GM21786 (cell line): ENCODE measurements at regions not wholly inside any gene's neighbourhood (a gene's known extent, or its start where the extent isn't known, plus 50 kb on each side); places are given as distances from the start of the nearest gene placed in this dataset.
A peak's percentile ranks its signal among the peaks of the same experiment; 100 is the strongest.

Experiments
- ATAC-seq: cut with Tn5 transposase; IDR thresholded peaks from one replicate; pipeline ENCODE4 v1.9.1; 2021; ENCODE audit not compliant: unreplicated experiment

DNA sequence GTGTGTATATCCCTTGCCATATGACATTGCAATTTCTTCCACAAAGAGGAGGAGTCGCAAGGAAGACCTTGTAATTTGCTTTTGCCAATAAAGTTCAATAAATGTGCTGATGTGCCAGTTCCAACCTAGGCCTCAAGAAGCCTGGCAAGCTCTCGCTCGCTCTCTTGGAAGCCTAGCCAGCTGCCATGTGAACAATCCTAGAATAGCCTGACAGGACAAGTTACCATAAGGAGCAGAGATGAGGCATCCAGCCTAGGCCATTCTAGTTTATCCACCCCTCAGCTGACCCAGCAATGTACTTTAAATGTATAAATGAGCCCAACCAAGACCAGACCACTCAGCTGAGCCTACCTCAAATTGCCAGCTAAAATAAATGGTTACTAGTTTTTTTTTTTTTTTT is 145.7 kb upstream of the QRFPR start:
- ATAC-seq: no peak

DNA sequence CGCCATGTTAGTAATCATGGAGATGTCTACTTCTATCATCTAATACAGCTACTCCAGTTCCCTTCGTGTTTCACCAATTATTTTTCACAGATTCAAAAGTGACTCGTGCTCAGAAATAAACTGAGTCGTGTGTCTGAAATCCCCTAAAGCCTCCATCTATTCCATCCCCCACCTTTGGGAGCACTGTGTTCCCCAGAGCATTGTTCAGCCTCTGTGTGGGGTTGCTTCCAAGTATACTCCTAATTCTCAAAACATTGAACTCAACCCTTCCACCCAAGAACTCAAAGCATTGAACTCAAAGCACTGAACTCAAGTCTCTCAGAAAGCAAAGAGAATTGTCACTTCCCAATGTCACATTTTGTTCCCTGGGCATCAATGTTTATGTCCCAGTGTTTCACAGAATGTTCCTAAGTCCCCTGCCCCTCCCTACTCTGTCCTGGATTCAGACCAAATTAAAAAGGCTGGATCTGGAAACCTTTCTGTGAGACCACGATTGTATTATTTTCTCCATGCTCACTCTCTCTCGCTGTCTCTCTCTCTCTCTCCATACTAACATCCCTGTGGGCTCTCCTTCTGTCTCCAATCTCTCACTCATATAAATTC is 138.5 kb upstream of the QRFPR start:
- no peak for ATAC-seq

DNA sequence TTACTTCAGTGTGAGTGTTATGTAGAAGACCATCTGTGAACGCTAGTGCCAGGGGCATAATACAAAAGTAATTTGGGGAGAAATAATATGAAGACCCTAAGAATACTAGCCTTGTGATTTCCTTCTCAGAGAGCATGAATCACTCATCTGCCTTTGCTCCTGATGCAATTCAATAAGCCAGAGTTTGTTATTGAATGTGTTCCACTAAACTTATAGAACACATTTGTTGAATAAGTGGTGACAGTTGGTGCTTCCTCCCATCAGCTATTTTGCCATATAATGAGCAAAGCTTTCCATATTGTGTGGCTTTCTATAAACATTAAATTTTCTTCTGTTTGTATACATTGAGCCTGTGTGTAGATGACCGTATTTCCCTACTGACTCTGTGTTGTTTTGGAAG is 136.4 kb upstream of the QRFPR start:
- no peak for ATAC-seq

GRCh38 chr4:121514443-121514842 is 133.6 kb upstream of the QRFPR start:
- no peak for ATAC-seq

DNA sequence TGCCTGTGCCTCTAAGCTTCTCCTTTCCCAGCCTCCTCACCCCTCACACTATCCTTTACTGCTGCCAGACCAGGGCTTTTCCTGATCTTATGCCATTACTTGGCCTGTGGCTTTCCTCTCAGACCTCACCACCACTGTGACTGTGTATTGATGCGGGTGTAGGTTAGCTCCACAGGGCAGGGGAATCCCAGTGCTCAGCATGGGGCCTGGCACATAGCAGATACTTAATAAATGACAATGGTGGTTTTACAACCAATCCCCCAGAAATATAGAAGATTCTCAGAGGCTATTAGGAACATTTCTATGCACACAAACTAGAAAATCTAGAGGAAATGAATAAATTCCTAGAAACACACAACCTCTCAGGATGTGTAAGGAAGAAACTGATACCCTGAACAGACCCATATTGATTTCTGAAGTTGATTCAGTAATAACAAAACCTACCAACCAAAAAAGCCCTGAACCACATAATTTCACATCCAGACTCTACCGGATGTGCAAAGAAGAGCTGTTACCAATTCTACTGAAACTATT is 129.6 kb upstream of the QRFPR start:
- peak; percentile 51 for ATAC-seq

DNA sequence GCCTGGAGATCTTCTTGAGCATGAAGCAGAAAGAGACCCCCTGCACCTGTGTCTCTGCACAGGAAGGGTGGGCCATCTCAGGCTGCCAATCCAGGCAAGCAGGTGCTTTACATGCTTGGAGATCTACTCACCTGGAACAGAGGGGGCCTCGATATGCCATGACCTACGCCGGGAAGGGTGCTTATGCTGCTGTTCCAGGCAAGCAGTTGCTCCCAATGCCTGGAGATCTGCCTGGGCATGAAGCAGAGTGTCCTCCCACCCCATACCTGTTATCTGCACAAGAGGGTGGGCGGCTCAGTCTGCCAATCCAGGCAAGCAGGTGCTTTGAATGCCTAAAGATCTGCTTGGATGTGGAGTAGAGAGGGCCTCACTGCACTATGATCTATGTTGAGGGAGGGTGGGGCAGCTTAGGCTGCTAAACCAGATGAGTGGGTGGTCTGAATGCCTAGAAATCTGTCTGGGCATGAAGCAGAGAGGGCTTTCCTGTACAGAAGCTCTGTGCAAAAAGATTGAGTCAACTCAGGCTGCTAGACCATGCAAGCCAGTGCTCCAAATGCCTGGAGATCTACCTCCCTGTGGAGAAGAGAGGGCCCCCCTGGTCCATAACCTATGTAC is 104.5 kb upstream of the QRFPR start:
- no peak for ATAC-seq

DNA sequence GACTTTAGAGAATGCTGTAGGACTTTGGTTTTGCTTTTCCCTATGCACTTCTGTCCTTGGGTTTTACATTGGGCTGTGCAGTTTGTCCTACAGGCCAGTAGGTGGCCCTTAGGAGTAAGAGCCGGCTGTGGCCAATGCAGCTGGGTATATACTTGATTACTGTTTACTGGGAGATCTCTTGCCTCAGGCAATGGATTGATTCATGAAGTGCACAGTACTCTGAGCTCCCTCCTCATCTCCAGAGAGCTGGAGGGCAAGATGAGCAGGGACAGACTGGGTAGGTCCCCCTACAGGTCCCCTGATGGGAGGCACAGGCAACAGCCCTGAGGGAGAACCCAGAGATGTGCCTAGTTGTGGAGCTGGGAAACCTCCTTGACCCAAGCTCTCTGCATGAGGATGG is 103.8 kb upstream of the QRFPR start:
- peak; percentile 98 for ATAC-seq

DNA sequence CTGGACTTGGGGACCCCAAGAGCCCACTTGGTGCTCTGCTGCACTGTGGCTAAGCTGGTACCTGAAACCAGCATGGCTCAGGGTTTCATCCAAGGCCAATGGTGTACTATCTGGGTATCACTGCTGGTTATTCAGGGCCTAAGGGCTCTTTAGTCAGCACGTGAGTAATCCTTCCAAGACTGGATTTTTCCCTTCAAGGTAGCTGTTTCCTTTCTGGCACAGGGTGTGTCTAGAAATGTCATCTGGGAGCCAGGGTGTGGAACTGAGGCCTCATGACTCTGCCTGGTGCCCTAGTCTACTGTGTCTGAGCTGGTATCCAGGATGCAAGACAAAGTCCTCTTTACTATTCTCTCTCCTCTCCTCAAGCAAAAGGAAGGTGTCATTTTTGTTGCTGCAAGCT is 99.0 kb upstream of the QRFPR start:
- no peak for ATAC-seq

DNA sequence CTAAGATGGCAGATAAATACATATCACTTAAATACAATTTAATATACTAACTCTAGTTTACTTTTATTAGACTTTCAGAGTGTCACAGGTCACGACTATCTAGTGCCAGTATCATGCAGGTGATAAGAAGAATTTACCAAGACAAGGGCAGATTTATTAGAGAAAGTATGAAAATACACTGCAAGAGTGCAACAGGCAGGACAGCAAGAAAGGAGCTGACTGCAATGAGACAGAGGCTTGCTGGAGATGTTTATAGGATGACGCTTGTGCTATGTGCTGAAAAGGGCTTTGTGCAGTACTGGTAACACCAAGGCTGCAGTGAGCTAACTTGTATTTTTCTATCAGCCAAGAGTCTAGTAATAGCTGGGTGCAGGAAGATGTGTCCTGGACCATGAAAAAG is 96.7 kb upstream of the QRFPR start:
- no peak for ATAC-seq

- no peak for ATAC-seq
These were observed 96.3 kb upstream of the QRFPR start for GRCh38 chr4:121477079-121477478.

DNA sequence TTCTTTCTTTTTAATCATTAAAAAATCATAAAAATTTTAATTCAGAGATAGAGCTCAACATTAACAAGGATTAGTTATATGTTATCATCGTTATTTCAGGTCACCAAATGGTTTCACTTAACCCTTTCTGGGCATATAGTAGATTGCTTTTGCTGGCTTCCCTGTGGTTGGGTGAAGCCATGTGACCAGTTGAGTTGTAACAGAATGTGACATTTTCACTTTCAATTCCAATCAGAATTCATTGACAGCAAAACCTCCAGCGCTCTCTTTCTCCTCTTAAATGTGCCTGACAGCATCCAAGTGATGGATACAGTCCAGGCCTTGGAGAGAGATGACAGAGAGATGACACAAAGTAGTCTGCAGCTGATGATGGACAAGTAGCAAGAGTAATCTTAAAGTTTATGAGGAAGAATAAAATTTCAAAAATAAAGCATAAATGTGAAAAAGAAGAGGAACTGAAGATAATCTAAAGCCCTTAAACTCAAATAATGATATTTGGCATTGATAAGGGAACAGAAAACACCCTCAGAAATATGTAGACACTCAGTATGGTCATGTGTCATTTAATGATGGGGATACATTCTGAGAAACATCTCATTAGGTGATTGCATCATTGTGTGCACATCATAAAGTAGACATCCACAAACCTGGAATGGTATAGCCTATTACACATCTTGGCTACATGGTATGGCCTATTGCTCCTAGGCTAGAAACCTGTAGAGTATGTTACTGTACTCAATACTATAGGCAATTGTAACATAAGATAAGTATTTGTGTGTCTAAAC is 92.3 kb upstream of the QRFPR start:
- peak; percentile 89 for ATAC-seq

DNA sequence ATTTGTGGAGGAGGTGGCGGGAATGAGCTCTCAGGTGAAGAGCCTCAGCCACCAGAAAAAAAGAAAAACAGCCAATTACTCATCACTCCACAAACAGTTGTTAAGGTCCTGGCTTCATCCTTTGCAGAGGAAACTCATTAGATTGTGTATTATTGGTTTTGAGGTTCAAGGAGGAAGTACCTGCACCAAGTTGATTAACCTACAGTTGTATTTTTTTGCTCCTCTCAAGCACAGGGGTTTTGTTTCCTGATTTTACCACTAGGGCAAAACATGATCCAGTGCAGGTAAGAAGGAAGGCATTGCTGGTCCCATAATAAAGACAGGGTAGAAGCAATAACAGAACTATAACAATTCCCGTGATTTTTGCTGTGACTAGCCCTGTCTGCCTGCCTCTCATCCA is 84.0 kb upstream of the QRFPR start:
- ATAC-seq: no peak

DNA sequence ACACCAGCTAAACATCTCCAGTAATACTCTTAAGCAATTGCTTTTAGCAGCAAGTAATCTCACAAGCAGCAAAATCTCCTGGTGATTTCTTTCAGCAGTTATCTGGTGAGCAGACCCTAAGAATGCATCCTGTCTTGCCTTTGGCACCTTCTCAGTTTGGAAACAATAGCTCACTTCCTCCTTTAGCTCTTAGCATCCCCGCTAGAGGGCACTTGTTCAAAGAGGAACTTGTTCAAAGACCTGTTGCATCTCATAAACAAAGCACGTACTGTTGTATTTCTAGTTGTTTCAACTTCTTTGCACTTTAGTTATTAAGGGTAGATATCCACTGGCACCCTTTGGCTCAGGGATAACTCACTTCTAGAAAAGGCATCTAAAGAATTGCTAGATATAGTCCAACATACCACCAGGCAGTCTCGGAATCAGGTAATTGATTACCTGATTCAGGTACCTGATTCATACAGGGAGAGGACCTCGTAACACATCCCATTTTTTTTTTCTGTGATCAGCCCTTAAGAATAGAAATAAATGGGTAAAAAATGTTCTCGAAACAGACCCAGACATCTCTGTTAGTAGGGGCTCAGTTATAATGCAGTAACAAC is 81.9 kb upstream of the QRFPR start:
- peak; percentile 94 for ATAC-seq

DNA sequence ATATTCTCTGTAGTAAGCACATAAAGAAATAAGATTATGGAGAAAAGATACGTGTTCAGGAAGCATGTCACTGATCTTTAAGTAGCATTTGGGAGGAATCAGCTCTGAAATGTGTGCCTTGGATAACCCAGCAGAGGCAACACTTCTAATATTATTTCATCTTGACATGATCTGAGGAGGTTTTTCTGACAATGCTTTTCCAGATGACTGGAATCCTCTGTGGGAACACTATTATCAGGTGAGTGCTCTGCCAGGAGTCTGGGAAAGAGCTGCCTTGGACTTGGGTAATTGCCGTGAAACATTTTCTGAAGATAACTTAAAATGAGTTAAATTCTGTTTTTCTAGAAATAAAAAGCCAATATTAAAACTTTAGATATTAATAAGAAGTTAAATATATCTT is 78.2 kb upstream of the QRFPR start:
- ATAC-seq: no peak

DNA sequence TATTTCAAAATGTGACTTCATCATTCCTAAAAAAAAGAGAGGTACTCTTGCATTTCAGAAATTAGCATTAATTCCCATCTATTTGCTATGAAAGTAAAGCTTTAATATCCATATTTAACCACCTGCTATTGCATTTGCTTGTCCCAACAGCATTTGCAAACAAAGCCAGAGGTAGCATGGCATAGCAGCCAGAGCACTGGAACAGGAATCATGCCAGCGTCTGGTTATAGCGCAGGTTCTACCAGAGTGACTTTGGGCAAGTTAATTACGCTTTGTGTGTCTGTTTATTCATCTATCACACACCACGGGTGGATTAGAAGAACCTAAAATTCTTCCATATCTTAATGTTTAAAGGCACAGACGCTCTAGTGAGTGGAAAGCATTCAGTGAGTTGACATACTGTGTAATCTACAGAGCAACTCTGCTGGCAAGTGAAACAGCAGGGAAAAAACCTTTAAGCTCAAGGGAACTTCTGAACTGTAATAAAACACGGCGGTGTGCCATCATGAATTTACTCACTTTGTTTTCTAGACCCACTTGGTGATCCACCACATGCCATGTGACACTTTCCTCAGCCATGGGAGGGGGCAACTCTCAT is 76.6 kb upstream of the QRFPR start:
- ATAC-seq: no peak

GRCh38 chr4:121455285-121455684 is 74.5 kb upstream of the QRFPR start:
- no peak for ATAC-seq

GRCh38 chr4:121454251-121454979 is 73.6 kb upstream of the QRFPR start:
- ATAC-seq: no peak

DNA sequence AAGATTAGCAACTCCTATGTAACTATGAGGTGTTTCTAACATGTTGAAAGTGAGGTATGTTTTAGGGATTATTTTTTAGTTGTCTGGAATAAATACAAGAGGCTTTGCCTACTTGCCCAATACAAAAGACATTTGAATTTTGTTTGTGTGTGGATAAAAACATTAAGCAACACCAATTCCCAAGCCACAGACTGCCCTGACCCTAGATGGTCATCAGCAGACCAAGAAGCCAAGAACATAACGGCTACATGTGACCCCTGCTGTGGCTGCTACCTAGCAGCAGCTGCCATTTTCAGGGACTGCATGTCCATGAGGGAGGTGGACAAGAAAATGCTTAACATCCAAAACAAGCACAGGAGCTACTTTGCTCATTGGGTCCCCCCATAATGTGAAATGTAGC is 70.5 kb upstream of the QRFPR start:
- no peak for ATAC-seq

DNA sequence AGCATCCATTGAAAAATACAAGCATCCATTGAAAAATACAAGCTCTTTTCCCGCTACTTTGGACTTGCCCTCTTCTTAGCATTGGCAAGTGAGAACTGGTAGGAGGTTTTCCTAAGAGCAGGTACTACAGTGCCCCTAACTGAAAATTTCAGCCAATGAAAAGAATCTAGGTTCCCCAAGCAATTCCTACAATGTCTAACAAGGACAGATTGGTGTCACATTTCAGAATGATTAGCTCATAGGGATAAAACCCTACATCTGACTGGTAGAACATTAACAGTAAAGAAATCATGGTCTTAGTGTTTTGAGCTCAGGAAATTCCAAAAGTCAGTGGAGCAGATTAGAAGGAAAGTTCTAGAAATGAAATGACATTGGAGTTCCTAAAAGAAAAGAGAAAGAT is 68.6 kb upstream of the QRFPR start:
- ATAC-seq: no peak

- no peak for ATAC-seq
These were observed 67.4 kb upstream of the QRFPR start for GRCh38 chr4:121448231-121448630.

DNA sequence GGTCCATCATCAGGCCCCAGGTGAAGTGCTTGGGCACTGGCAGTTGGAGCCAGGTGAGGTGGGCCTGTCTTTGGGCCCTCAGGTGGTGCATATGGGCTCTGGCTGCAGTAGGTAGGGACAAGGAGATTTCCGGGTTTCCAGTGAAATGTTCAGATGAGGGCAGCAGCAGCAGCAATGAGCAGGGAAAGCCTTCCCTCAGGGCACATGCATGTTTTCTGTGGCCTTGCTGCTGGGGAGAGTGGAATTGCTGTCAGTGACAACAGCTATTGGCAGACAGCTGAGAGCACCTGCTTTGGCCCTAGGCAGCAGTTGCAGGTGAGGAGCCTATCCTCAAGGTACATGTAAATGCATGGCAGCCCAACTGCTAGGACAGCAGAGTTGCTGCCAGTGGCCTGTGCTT is 58.9 kb upstream of the QRFPR start:
- ATAC-seq: no peak
